ENCODE measurements at regions not wholly inside any gene's neighbourhood (a gene's known extent, or its start where the extent isn't known, plus 50 kb on each side); places are given as distances from the start of the nearest gene placed in this dataset.

DNA sequence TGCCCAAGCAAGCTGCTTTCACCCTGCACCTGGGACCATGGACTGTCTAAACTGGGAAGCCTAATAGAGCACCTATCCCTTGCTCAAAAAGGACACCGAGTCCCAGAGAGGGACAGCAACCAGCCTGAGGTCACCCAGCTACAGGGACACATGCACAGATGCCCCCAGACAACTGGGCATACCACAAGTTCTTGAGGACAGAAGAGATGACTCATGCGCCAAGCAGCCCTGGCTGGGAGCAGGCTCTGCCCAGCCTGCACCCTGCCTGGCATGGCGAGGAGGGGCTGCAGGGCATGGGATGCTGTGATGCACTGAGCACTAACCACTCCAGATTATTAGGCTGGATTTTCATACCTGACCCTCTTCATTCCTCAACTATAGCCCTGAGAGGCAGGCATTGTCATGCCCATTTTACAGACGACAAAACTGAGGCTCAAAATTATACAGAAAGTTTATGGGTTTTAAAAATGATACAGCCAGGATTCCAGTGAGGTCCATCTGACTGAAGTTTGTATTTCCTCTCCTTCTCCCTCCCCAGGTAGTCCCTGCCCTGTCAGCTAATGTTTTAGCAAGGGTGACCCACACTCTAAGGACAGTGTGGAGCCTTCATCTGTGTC, 289.3 kb upstream of the ZMIZ1 start:
- H4K5ac ChIP-seq (ENCODE audit: low read length) = no peak overlapping the region
- H3K4me3 ChIP-seq (ENCODE audit: low read length) = no peak overlapping the region
- no peaks in the 10 kb centered on the region for H3K27me3 ChIP-seq (ENCODE audit: insufficient read depth, low read length, poor library complexity)
- no peaks in the 10 kb centered on the region for H3K36me3 ChIP-seq (ENCODE audit: control insufficient read depth, insufficient read depth, low read length)
- no peak overlapping the region for H3K18ac ChIP-seq (ENCODE audit: low read length)
- no peaks in the 10 kb centered on the region for H3K4me1 ChIP-seq (ENCODE audit: control insufficient read depth, low read depth, low read length)
- DNase-seq = no peak
- no peak overlapping the region for H3K4ac ChIP-seq (ENCODE audit: low read depth, low read length)
- no peak overlapping the region for H3K4me2 ChIP-seq (ENCODE audit: low read length)
- WGBS (ENCODE audit: extremely low coverage, insufficient coverage, low lambda C conversion rate) = no CpG with 5 or more reads among the region's 4 CpGs
- no peak overlapping the region for H3K23ac ChIP-seq (ENCODE audit: low read length)
- H3K79me2 ChIP-seq (ENCODE audit: control insufficient read depth, insufficient read depth, low read length) = no peaks in the 10 kb centered on the region
- H4K8ac ChIP-seq (ENCODE audit: low read depth, low read length) = no peak overlapping the region
- no peak overlapping the region for H3K56ac ChIP-seq (ENCODE audit: low read length)
- no peak overlapping the region for H3K9ac ChIP-seq (ENCODE audit: low read length)
- no peaks in the 10 kb centered on the region for H3K79me1 ChIP-seq (ENCODE audit: low read length)
- H2BK120ac ChIP-seq (ENCODE audit: low read depth, low read length) = no peak overlapping the region
- H2BK5ac ChIP-seq (ENCODE audit: low read length) = no peak overlapping the region
- no peak overlapping the region for H3K27ac ChIP-seq (ENCODE audit: low read depth, low read length)
- H2AK5ac ChIP-seq (ENCODE audit: low read length) = no peak overlapping the region
- no peak overlapping the region for H2BK15ac ChIP-seq (replicated peaks; ENCODE audit: low read depth)

DNA sequence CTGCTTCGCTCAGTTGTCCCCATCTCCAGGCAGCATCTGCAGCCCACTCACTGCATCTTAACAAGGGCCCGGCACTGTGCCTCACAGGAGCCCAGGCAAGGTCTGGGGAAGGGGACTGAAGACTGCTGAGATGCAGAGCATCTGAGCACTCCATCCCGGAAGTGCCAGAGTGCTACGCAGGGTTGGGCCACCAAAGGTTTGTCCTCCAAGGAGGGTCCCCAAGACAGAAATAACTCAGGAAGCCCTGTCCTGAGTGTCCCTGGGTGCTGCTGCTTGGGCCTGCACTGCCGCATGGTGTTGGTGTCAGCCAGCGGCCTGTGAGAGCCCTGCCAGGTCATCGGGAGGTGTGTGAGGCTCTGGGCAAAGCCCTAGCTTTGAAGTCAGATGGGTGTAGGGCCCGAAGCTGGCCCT, 288.2 kb upstream of the ZMIZ1 start:
- Histone ChIP-seq H3K18ac (ENCODE audit: low read length) (no peak overlapping the region), H3K4me1 (ENCODE audit: control insufficient read depth, low read depth, low read length) (no peaks in the 10 kb centered on the region), H3K56ac (ENCODE audit: low read length) (no peak overlapping the region), H4K8ac (ENCODE audit: low read depth, low read length) (no peak overlapping the region), H3K4me3 (ENCODE audit: low read length) (no peak overlapping the region), H3K79me1 (ENCODE audit: low read length) (no peaks in the 10 kb centered on the region), H2AK5ac (ENCODE audit: low read length) (no peak overlapping the region), H4K5ac (ENCODE audit: low read length) (no peak overlapping the region), H3K79me2 (ENCODE audit: control insufficient read depth, insufficient read depth, low read length) (no peaks in the 10 kb centered on the region), H3K27me3 (ENCODE audit: insufficient read depth, low read length, poor library complexity) (no peaks in the 10 kb centered on the region), H3K4me2 (ENCODE audit: low read length) (no peak overlapping the region), H3K36me3 (ENCODE audit: control insufficient read depth, insufficient read depth, low read length) (no peaks in the 10 kb centered on the region), H2BK15ac (replicated peaks; ENCODE audit: low read depth) (no peak overlapping the region), H2BK5ac (ENCODE audit: low read length) (no peak overlapping the region), H2BK120ac (ENCODE audit: low read depth, low read length) (no peak overlapping the region), H3K23ac (ENCODE audit: low read length) (no peak overlapping the region), H3K4ac (ENCODE audit: low read depth, low read length) (no peak overlapping the region), H3K9ac (ENCODE audit: low read length) (no peak overlapping the region), H3K27ac (ENCODE audit: low read depth, low read length) (no peak overlapping the region)
- WGBS (ENCODE audit: extremely low coverage, insufficient coverage, low lambda C conversion rate) = no CpG with 5 or more reads among the region's 8 CpGs
- no peak for DNase-seq

DNA sequence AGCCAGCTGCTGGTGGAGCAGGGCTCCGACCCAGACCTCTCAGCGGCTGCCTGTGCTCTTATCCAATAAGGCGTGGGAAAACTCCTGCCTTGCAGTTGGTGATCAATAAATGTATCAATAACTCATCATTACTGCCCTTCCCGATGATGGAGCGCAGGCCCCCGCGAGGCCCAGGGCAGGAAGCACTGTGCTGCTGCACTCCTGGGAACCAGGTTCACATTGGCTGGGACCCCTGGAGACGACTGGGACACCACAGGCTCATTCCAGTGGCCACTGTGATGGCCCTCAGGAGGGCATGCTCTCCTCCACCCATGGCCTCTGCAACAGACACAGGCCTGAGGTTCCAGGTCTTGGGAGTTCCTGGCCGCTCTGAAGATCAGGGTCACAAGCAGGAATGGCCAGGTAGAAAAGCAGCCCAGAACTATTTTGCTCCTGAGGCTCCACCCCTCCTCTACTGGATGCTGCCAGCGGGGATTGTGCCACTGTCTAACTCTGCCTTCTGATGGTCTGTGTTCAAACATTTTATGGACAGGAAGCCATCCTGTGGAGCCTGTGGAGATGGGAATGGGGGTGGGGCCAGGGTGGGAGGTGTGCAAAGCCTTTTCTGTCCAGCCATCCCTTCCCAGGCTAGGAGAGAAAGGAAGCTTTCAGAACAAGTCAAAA, 287.4 kb upstream of the ZMIZ1 start:
- H4K8ac ChIP-seq (ENCODE audit: low read depth, low read length) = no peak overlapping the region
- H3K4ac ChIP-seq (ENCODE audit: low read depth, low read length) = no peak overlapping the region
- no peak overlapping the region for H2BK120ac ChIP-seq (ENCODE audit: low read depth, low read length)
- no peak for DNase-seq
- no peaks in the 10 kb centered on the region for H3K36me3 ChIP-seq (ENCODE audit: control insufficient read depth, insufficient read depth, low read length)
- H3K9ac ChIP-seq (ENCODE audit: low read length) = no peak overlapping the region
- H3K18ac ChIP-seq (ENCODE audit: low read length) = no peak overlapping the region
- no peaks in the 10 kb centered on the region for H3K4me1 ChIP-seq (ENCODE audit: control insufficient read depth, low read depth, low read length)
- no peak overlapping the region for H2BK15ac ChIP-seq (replicated peaks; ENCODE audit: low read depth)
- no peaks in the 10 kb centered on the region for H3K79me2 ChIP-seq (ENCODE audit: control insufficient read depth, insufficient read depth, low read length)
- no peaks in the 10 kb centered on the region for H3K79me1 ChIP-seq (ENCODE audit: low read length)
- no CpG with 5 or more reads among the region's 10 CpGs for WGBS (ENCODE audit: extremely low coverage, insufficient coverage, low lambda C conversion rate)
- no peak overlapping the region for H3K27ac ChIP-seq (ENCODE audit: low read depth, low read length)
- H3K56ac ChIP-seq (ENCODE audit: low read length) = no peak overlapping the region
- H3K27me3 ChIP-seq (ENCODE audit: insufficient read depth, low read length, poor library complexity) = no peaks in the 10 kb centered on the region
- no peak overlapping the region for H3K4me2 ChIP-seq (ENCODE audit: low read length)
- no peak overlapping the region for H2AK5ac ChIP-seq (ENCODE audit: low read length)
- no peak overlapping the region for H2BK5ac ChIP-seq (ENCODE audit: low read length)
- H3K4me3 ChIP-seq (ENCODE audit: low read length) = no peak overlapping the region
- no peak overlapping the region for H3K23ac ChIP-seq (ENCODE audit: low read length)
- no peak overlapping the region for H4K5ac ChIP-seq (ENCODE audit: low read length)

DNA sequence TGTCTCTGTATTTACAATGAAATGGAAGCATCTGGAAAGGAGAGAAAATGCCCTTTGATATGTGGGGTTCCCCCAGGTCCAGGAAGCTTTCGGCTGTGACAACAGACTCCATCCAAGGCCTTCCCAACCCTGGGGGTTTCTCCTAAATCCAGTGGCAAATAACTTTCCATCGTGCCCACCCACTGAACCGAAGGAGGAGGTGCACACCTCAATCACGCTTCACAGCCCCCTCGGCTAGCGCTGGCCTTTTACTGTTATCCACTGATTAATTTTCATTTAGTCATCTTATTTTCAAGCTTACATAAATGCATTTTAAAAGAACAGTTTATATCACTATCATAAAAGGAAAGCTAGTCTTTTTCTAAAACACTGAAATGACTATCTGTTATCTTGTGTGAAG, 286.8 kb upstream of the ZMIZ1 start:
- H3K36me3 ChIP-seq (ENCODE audit: control insufficient read depth, insufficient read depth, low read length) = no peaks in the 10 kb centered on the region
- no peak overlapping the region for H2AK5ac ChIP-seq (ENCODE audit: low read length)
- no peak overlapping the region for H2BK15ac ChIP-seq (replicated peaks; ENCODE audit: low read depth)
- no peak overlapping the region for H2BK120ac ChIP-seq (ENCODE audit: low read depth, low read length)
- peak overlapping the region; percentile 17 for H3K4ac ChIP-seq (ENCODE audit: low read depth, low read length)
- DNase-seq = no peak
- no peak overlapping the region for H3K27ac ChIP-seq (ENCODE audit: low read depth, low read length)
- H3K27me3 ChIP-seq (ENCODE audit: insufficient read depth, low read length, poor library complexity) = no peaks in the 10 kb centered on the region
- no peak overlapping the region for H3K4me2 ChIP-seq (ENCODE audit: low read length)
- H3K4me1 ChIP-seq (ENCODE audit: control insufficient read depth, low read depth, low read length) = no peaks in the 10 kb centered on the region
- no peak overlapping the region for H3K18ac ChIP-seq (ENCODE audit: low read length)
- H3K79me2 ChIP-seq (ENCODE audit: control insufficient read depth, insufficient read depth, low read length) = no peaks in the 10 kb centered on the region
- H3K9ac ChIP-seq (ENCODE audit: low read length) = no peak overlapping the region
- H4K5ac ChIP-seq (ENCODE audit: low read length) = no peak overlapping the region
- WGBS (ENCODE audit: extremely low coverage, insufficient coverage, low lambda C conversion rate) = no CpG with 5 or more reads among the region's 6 CpGs
- H3K4me3 ChIP-seq (ENCODE audit: low read length) = no peak overlapping the region
- no peak overlapping the region for H4K8ac ChIP-seq (ENCODE audit: low read depth, low read length)
- H3K23ac ChIP-seq (ENCODE audit: low read length) = no peak overlapping the region
- H3K56ac ChIP-seq (ENCODE audit: low read length) = no peak overlapping the region
- H2BK5ac ChIP-seq (ENCODE audit: low read length) = no peak overlapping the region
- H3K79me1 ChIP-seq (ENCODE audit: low read length) = no peaks in the 10 kb centered on the region

DNA sequence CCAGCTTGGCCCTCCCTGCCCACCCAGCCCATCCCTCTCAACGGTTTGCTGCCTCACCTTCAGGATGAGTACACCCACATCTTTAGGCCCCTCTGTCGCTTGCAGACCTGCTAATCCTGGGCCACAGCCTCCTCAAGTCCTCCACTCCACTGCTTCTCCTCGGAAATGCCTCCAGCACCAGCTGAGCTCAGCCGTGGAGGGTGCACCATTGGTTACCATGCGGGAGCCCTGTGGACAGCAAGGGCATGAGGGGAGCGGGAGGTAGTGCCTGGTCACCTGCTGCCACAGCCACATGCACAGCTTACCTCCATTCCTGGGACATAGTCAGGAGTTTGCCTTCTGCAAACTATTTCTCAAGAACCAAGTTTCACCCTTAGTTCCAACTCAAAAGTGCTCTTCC, 286.3 kb upstream of the ZMIZ1 start:
- Histone ChIP-seq H3K18ac (ENCODE audit: low read length) (no peak overlapping the region), H2AK5ac (ENCODE audit: low read length) (no peak overlapping the region), H2BK5ac (ENCODE audit: low read length) (no peak overlapping the region), H3K27me3 (ENCODE audit: insufficient read depth, low read length, poor library complexity) (no peaks in the 10 kb centered on the region), H3K4me3 (ENCODE audit: low read length) (no peak overlapping the region), H3K23ac (ENCODE audit: low read length) (no peak overlapping the region), H2BK120ac (ENCODE audit: low read depth, low read length) (no peak overlapping the region), H4K5ac (ENCODE audit: low read length) (no peak overlapping the region), H3K79me1 (ENCODE audit: low read length) (no peaks in the 10 kb centered on the region), H3K36me3 (ENCODE audit: control insufficient read depth, insufficient read depth, low read length) (no peaks in the 10 kb centered on the region), H3K4me1 (ENCODE audit: control insufficient read depth, low read depth, low read length) (no peaks in the 10 kb centered on the region), H3K4me2 (ENCODE audit: low read length) (no peak overlapping the region), H2BK15ac (replicated peaks; ENCODE audit: low read depth) (no peak overlapping the region), H3K79me2 (ENCODE audit: control insufficient read depth, insufficient read depth, low read length) (no peaks in the 10 kb centered on the region), H3K9ac (ENCODE audit: low read length) (no peak overlapping the region), H3K27ac (ENCODE audit: low read depth, low read length) (no peak overlapping the region), H3K4ac (ENCODE audit: low read depth, low read length) (no peak overlapping the region), H4K8ac (ENCODE audit: low read depth, low read length) (no peak overlapping the region), H3K56ac (ENCODE audit: low read length) (no peak overlapping the region)
- no peak for DNase-seq
- WGBS (ENCODE audit: extremely low coverage, insufficient coverage, low lambda C conversion rate) = no CpG with 5 or more reads among the region's 6 CpGs

DNA sequence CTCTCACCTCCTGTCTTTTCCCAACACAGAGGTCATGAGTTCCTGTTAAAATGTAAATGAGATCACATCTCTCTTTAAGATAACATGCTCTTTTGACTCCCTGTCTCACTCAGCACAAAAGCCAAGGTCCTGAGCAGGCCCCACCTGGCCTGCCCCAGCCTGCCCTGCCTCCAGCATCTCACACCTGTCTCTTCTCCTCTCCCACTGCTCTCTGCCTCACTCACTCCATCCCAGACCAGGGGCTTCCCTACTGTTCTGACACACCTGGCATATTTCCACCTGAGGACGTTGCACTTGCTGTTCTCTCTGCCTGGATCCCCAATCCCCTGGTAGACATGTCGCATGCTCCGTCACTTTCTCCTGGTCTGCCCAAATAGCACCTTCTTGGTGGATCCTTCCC, 285.0 kb upstream of the ZMIZ1 start:
- no peak overlapping the region for H2BK15ac ChIP-seq (replicated peaks; ENCODE audit: low read depth)
- DNase-seq = no peak

More for the DNA sequence above, 285.0 kb upstream of the ZMIZ1 start:
- no peak overlapping the region for H2AK5ac ChIP-seq (ENCODE audit: low read length)
- H3K4me2 ChIP-seq (ENCODE audit: low read length) = no peak overlapping the region
- no CpG with 5 or more reads among the region's 3 CpGs for WGBS (ENCODE audit: extremely low coverage, insufficient coverage, low lambda C conversion rate)
- no peaks in the 10 kb centered on the region for H3K36me3 ChIP-seq (ENCODE audit: control insufficient read depth, insufficient read depth, low read length)
- H3K56ac ChIP-seq (ENCODE audit: low read length) = no peak overlapping the region
- no peak overlapping the region for H3K23ac ChIP-seq (ENCODE audit: low read length)
- no peak overlapping the region for H2BK5ac ChIP-seq (ENCODE audit: low read length)
- no peak overlapping the region for H3K27ac ChIP-seq (ENCODE audit: low read depth, low read length)
- no peak overlapping the region for H3K18ac ChIP-seq (ENCODE audit: low read length)
- H3K9ac ChIP-seq (ENCODE audit: low read length) = no peak overlapping the region
- H3K79me2 ChIP-seq (ENCODE audit: control insufficient read depth, insufficient read depth, low read length) = no peaks in the 10 kb centered on the region
- no peaks in the 10 kb centered on the region for H3K4me1 ChIP-seq (ENCODE audit: control insufficient read depth, low read depth, low read length)
- no peak overlapping the region for H3K4ac ChIP-seq (ENCODE audit: low read depth, low read length)
- H4K5ac ChIP-seq (ENCODE audit: low read length) = no peak overlapping the region
- H3K4me3 ChIP-seq (ENCODE audit: low read length) = no peak overlapping the region
- H4K8ac ChIP-seq (ENCODE audit: low read depth, low read length) = no peak overlapping the region
- H3K27me3 ChIP-seq (ENCODE audit: insufficient read depth, low read length, poor library complexity) = no peaks in the 10 kb centered on the region
- H2BK120ac ChIP-seq (ENCODE audit: low read depth, low read length) = no peak overlapping the region
- H3K79me1 ChIP-seq (ENCODE audit: low read length) = no peaks in the 10 kb centered on the region

All from mesendoderm (in vitro differentiated cells).